ENCODE measurements at regions not wholly inside any gene's neighbourhood (a gene's known extent, or its start where the extent isn't known, plus 50 kb on each side); places are given as distances from the start of the nearest gene placed in this dataset.

- Histone ChIP-seq H4K20me1 (replicated peaks; ENCODE audit: control insufficient read depth, extremely low read depth, insufficient read depth, low read length) (no peaks in the 10 kb centered on the region), H3K9me1 (replicated peaks; ENCODE audit: control insufficient read depth, extremely low read depth, insufficient read depth, low read length) (no peaks in the 10 kb centered on the region), H3K27ac (ENCODE audit: insufficient read depth, low read depth, low read length) (no peak overlapping the region), H3K9me3 (replicated peaks; ENCODE audit: control insufficient read depth, insufficient read depth, low read length) (peaks cover 4% of the 10 kb centered on the region), H3K79me2 (ENCODE audit: control insufficient read depth, insufficient read depth, low read length) (no peaks in the 10 kb centered on the region), H3K27me3 (ENCODE audit: control insufficient read depth in 2 of 2, insufficient read depth in 2 of 2, low read length in 2 of 2) (no peaks in the 10 kb centered on the region), H2AFZ (ENCODE audit: low read depth, low read length) (no peak overlapping the region), H3K4me3 (replicated peaks in 1 of 3; ENCODE audit: insufficient read depth in 1 of 3, low read depth in 1 of 3, low read length in 3 of 3) (no peak overlapping the region), H3K4me1 (ENCODE audit: control insufficient read depth, extremely low read depth, insufficient read depth, low read length) (no peaks in the 10 kb centered on the region), H3K4me2 (ENCODE audit: insufficient read depth, low read length) (no peak overlapping the region), H3K9ac (replicated peaks; ENCODE audit: extremely low read depth, insufficient read depth, low read length) (no peak overlapping the region), H3K36me3 (ENCODE audit: control insufficient read depth in 2 of 2, extremely low read depth in 1 of 2, insufficient read depth in 2 of 2, low read length in 2 of 2) (no peaks in the 10 kb centered on the region)
- DNase-seq (ENCODE audit: low read depth, low spot score) (no peak), FAIRE-seq (no peak)
- CTCF ChIA-PET = no interaction called here
- intact Hi-C loops (cut with micrococcal nuclease) (no loop called here), dilution Hi-C loops (cut with MboI; ENCODE audit: extremely low pct_ligation_motif_present, low sequenced_read_pairs) (no loop called here)
- no TSS peak for BruUV-seq (replicated peaks)
- TF ChIP-seq CTCF (IDR thresholded peaks at IDR 0.05; ENCODE audit: extremely low read depth in 1 of 2, insufficient read depth in 1 of 2, low read depth in 1 of 2, low read length in 2 of 2) = no peak
- no peak for TF ChIP-seq JUN (IDR thresholded peaks at IDR 0.05; ENCODE audit: borderline replicate concordance, insufficient read depth, insufficient read length, low read depth)
- no peak for TF ChIP-seq EZH2 (IDR thresholded peaks at IDR 0.05; ENCODE audit: borderline replicate concordance, low read depth, low read length, severe bottlenecking)
- TF ChIP-seq MAX (IDR thresholded peaks at IDR 0.05; ENCODE audit: insufficient read depth, insufficient read length) = no peak
- no peak for TF ChIP-seq POLR2A (IDR thresholded peaks at IDR 0.05; ENCODE audit: low read depth, low read length)
- TF ChIP-seq POLR2AphosphoS5 (IDR thresholded peaks at IDR 0.05; ENCODE audit: insufficient read depth, low read depth, low read length) = no peak
- no peak for TF ChIP-seq MYC (IDR thresholded peaks at IDR 0.05; ENCODE audit: low read depth, low read length)
- no peak for TF ChIP-seq GATA2 (IDR thresholded peaks at IDR 0.05; ENCODE audit: insufficient read depth, insufficient read length, low read depth, low read length)
- no peak for TF ChIP-seq FOS (IDR thresholded peaks at IDR 0.05; ENCODE audit: borderline replicate concordance, insufficient read depth, low read length)
- POLR2A ChIA-PET = no interaction called here
These were observed 489.4 kb upstream of the WWC1 start for GRCh38 chr5:167801999-167802398.

Measured in endothelial cell of umbilical vein (primary cell).